Right cardiac atrium (tissue), 5 donors: ENCODE measurements at regions not wholly inside any gene's neighbourhood (a gene's known extent, or its start where the extent isn't known, plus 50 kb on each side); places are given as distances from the start of the nearest gene placed in this dataset.

Experiments
- ATAC-seq, 2 donors: fragments of 200-7000 bp; cut with Tn5 transposase; one replicate each; pipeline versions ENCODE4 v1.8.0 to v1.9.1; 2020; ENCODE audit warnings: moderate library complexity in 2 of 2, mild to moderate bottlenecking in 1 of 2
- DNase-seq, 3 donors: peaks; one replicate each; pipeline ENCODE4 v3.0.0-alpha.2; 2020
- H3K27ac ChIP-seq: one replicate; pipeline ENCODE4 v1.5.1; 2013; ENCODE audit warnings: mild to moderate bottlenecking, low read length, control low read depth, moderate library complexity
- H3K27me3 ChIP-seq: one replicate; pipeline ENCODE4 v1.6.1; 2013; ENCODE audit not compliant: control insufficient read depth, insufficient read depth
- H3K4me1 ChIP-seq: one replicate; pipeline ENCODE4 v1.6.1; 2013; ENCODE audit warnings: low read length; ENCODE audit not compliant: control insufficient read depth, insufficient read depth
- H3K4me3 ChIP-seq: one replicate; pipeline ENCODE4 v1.5.1; 2013; ENCODE audit warnings: low read length, control low read depth
- H3K9me3 ChIP-seq: one replicate; pipeline ENCODE4 v1.6.1; 2013; ENCODE audit warnings: low read length; ENCODE audit not compliant: control insufficient read depth
- WGBS: extraction: QIAGEN DNeasy Blood & Tissue Kit; methylation state at CpG from one replicate; pipeline ENCODE4 v1.1.7; 2013; 5-methylcytosine and 5-hydroxymethylcytosine counted together
- intact Hi-C, 4 donors: fragments of 100-400 bp; cut with DNase I; formaldehyde crosslinking; loops; one replicate each; pipeline versions ENCODE4 v1.11.0 to v1.14.0; 2022 to 2023
- donor health status: healthy with polysubstance abuse.
- donor health status: DM: no; HTN: yes; CAD: no.
- donor health status: DM: no; HTN: no; CAD: no.
- donor health status: DM: no; HTN: yes; CAD: no; lungs with severe emphysema.
- donor health status: DM: yes; HTN: yes; CAD: no.

DNA sequence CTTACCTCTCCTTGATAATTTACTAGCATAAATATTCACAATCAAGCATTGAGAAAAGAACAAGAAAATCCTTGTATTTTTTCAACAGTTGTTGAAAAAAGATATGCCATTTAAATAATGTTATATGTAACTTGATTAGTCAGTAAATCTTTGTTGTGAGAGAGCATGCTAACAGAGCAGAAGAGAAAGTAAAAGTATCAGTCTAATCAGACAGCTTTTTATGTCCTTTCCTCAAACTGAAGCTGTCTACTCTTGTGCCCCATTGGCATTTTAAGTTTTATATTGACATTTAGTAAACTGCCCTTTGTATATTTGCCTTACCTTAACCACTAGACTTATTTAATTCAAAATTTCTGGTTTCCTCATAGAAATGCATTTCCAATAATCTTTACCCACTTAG lies 668.7 kb downstream of the OTOL1 start:
- ATAC-seq = no peak
- H3K27me3 ChIP-seq = no peaks in the 10 kb centered on the region
- no peak for DNase-seq
- H3K27ac ChIP-seq = no peak overlapping the region
- intact Hi-C loops = no loop called here
- no peaks in the 10 kb centered on the region for H3K4me1 ChIP-seq
- no peak overlapping the region for H3K4me3 ChIP-seq
- no peaks in the 10 kb centered on the region for H3K9me3 ChIP-seq

DNA sequence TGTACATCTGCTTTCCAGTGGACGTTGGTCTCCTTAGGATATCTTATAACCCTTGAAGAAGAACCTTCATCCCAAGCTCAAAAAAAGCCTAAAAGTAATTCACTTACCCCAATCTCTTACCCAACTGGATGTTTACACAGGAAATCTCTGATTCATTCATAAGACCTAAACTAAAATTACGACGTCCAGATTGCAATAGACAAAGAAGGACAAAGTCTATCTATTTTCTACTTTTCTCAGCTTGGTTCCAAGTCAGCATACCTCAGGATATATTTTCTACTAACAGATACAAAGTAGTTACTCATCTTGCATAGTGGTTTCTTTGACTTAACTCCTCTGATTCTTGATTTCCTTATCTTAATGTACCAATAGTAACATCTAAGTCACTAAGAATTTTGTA lies 669.9 kb downstream of the OTOL1 start:
- Histone ChIP-seq H3K27ac (no peak overlapping the region), H3K4me3 (no peak overlapping the region), H3K9me3 (no peaks in the 10 kb centered on the region), H3K4me1 (no peaks in the 10 kb centered on the region), H3K27me3 (no peaks in the 10 kb centered on the region)
- intact Hi-C loops = no loop called here
- WGBS = 76% methylated on average over 3 of the region's 3 CpGs
- no peak for DNase-seq
- ATAC-seq = no peak

DNA sequence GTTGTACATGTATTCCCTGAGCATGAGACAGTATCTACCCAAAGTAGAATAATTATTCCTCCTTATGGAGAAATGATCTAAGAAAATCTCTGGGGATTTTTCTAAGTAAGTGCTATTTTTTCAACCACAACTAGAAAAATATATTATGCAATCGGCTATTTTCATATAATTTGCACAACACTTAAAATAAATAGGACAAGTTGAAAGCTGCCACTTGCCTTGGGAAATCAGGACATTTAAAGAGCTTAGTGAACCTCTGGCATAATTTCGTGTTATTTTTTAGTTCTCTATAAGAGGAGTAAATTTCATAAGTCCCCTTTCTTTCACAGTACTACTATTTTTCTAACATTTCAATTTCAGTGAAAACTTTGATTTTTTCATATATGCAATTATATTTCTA lies 672.1 kb downstream of the OTOL1 start:
- no peaks in the 10 kb centered on the region for H3K9me3 ChIP-seq
- intact Hi-C loops = no loop called here
- H3K4me1 ChIP-seq = no peaks in the 10 kb centered on the region
- no peak overlapping the region for H3K4me3 ChIP-seq
- no peak overlapping the region for H3K27ac ChIP-seq
- DNase-seq (no peak), ATAC-seq (no peak)
- H3K27me3 ChIP-seq = no peaks in the 10 kb centered on the region
- WGBS = 64% methylated on average over 2 of the region's 2 CpGs

DNA sequence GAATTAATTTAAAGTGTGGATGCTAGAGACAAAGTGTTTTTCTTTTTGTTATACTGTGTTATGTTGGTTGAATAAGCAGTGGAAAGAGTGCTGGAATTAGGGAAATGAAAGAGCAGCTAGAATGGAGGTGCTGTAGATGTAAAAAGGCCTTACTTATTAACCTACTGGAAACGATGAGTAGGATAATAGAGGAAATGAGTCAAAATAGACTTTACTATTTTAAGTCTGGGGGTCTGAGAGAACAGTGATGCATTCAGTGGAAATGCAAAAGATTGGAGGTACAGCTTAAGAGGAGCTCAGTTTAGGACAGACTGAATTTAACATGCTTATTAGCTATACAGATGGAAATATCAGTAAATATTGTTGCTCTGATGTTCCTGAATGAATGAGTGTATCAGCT lies 674.0 kb downstream of the OTOL1 start:
- Histone ChIP-seq H3K9me3 (no peaks in the 10 kb centered on the region), H3K4me1 (no peaks in the 10 kb centered on the region), H3K27me3 (no peaks in the 10 kb centered on the region), H3K27ac (no peak overlapping the region), H3K4me3 (no peak overlapping the region)
- no peak for ATAC-seq
- DNase-seq = no peak
- intact Hi-C loops = no loop called here
- 53% methylated on average over 1 of the region's 1 CpG for WGBS

- ATAC-seq (no peak), DNase-seq (no peak)
- H3K9me3 ChIP-seq = no peaks in the 10 kb centered on the region
- H3K27ac ChIP-seq = no peak overlapping the region
- 67% methylated on average over 1 of the region's 1 CpG for whole genome bisulfite sequencing
- H3K4me1 ChIP-seq = no peaks in the 10 kb centered on the region
- H3K27me3 ChIP-seq = no peaks in the 10 kb centered on the region
- no peak overlapping the region for H3K4me3 ChIP-seq
- intact Hi-C loops = no loop called here
Measured at GRCh38 chr3:162171970-162172369, 675.4 kb downstream of the OTOL1 start.

DNA sequence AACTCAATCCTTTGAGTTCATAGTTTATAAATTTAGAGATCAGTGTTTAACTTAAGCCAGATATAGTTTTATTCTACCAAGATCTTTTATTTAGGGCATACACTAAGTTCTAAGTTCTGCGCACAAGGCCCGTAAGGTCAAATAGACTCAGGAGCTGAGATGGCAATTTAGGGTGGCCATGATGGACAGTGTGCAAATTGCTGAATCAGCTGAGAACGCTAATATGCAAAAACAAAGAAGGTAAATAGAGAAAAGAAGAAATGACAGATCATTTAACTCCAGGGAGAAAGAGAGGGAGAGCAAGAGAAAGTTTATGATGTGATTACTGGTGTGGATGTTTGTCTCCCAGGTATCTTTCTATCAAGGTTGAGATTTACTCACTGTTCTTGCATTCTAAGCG lies 678.5 kb downstream of the OTOL1 start:
- H3K4me3 ChIP-seq = no peak overlapping the region
- intact Hi-C loops = no loop called here
- no peak overlapping the region for H3K27ac ChIP-seq
- no peaks in the 10 kb centered on the region for H3K4me1 ChIP-seq
- DNase-seq = no peak
- no peak for ATAC-seq
- H3K9me3 ChIP-seq = no peaks in the 10 kb centered on the region
- 88% methylated on average over 4 of the region's 4 CpGs for WGBS
- no peaks in the 10 kb centered on the region for H3K27me3 ChIP-seq

DNA sequence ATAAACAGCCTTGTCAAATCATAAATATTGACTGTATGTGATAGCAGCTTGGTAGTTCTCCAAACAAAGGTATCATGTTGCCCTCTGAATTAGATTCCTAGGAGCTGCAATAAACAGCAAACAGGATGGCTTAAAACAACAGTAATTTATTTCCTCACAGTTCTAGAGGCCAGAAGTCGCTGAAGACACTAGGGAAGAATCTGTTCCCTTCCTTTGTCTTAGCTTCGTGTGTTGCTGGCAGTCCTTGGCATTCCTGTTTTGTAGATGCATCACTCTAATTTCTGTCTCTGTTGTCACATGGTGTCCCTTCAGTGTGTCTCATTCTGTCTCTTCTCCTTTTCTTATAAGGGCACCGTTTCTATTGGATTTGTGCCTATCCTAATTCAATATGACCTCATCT lies 679.3 kb downstream of the OTOL1 start:
- no peak overlapping the region for H3K4me3 ChIP-seq
- no peaks in the 10 kb centered on the region for H3K27me3 ChIP-seq
- no peak overlapping the region for H3K27ac ChIP-seq
- WGBS = 68% methylated on average over 3 of the region's 3 CpGs
- DNase-seq (no peak), ATAC-seq (no peak)
- H3K9me3 ChIP-seq = no peaks in the 10 kb centered on the region
- intact Hi-C loops = no loop called here
- H3K4me1 ChIP-seq = no peaks in the 10 kb centered on the region

DNA sequence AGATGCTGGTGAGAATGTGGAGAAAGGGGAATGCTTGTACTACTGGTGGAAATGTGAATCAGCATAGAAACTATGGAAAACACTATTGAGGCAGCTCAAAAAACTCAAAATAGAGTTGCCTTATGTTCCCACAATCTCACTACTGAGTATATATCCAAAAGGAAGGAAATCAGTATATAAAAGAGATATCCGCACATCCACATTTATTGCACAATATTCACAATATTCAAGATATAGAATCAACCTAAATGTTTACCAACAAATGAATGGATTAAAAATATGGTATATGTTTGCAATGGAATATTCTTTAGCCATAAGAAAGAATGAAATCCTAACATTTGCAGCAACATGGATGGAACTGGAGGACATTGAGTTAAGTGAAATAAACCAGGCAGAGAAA lies 686.8 kb downstream of the OTOL1 start:
- ATAC-seq (no peak), DNase-seq (no peak)
- intact Hi-C loops = no loop called here
- no peaks in the 10 kb centered on the region for H3K4me1 ChIP-seq
- no peaks in the 10 kb centered on the region for H3K9me3 ChIP-seq
- H3K27me3 ChIP-seq = no peaks in the 10 kb centered on the region
- WGBS = 96% methylated on average over 1 of the region's 1 CpG
- no peak overlapping the region for H3K27ac ChIP-seq
- H3K4me3 ChIP-seq = no peak overlapping the region

GRCh38 chr3:162192340-162193029 lies 695.9 kb downstream of the OTOL1 start:
- Histone ChIP-seq H3K4me3 (no peak overlapping the region), H3K27me3 (no peaks in the 10 kb centered on the region), H3K4me1 (peaks cover 3% of the 10 kb centered on the region), H3K9me3 (no peaks in the 10 kb centered on the region), H3K27ac (no peak overlapping the region)
- intact Hi-C loops = no loop called here
- 35% methylated on average over 1 of the region's 1 CpG for WGBS
- no peak for DNase-seq
- ATAC-seq = peak in 1 of 2 donors; percentile 45

GRCh38 chr3:162193148-162194095 lies 696.8 kb downstream of the OTOL1 start:
- Histone ChIP-seq H3K27ac (no peak overlapping the region), H3K27me3 (no peaks in the 10 kb centered on the region), H3K4me3 (no peak overlapping the region), H3K4me1 (peaks cover 3% of the 10 kb centered on the region), H3K9me3 (no peaks in the 10 kb centered on the region)
- intact Hi-C loops = no loop called here
- 52% methylated on average over 4 of the region's 4 CpGs for WGBS
- DNase-seq (no peak), ATAC-seq (no peak)

- intact Hi-C loops = no loop called here
- Histone ChIP-seq H3K9me3 (no peaks in the 10 kb centered on the region), H3K4me1 (peaks cover 3% of the 10 kb centered on the region), H3K27ac (peak overlapping the region; percentile 97), H3K27me3 (no peaks in the 10 kb centered on the region), H3K4me3 (no peak overlapping the region)
- ATAC-seq (peak; percentile 56 to 80), DNase-seq (no peak)
- 60% methylated on average over 3 of the region's 3 CpGs for WGBS
Measured at GRCh38 chr3:162195147-162195546, 698.5 kb downstream of the OTOL1 start.
